Esophagus muscularis mucosa (tissue), 3 donors: ENCODE measurements at regions not wholly inside any gene's neighbourhood (a gene's known extent, or its start where the extent isn't known, plus 50 kb on each side); places are given as distances from the start of the nearest gene placed in this dataset.

Source experiments
- EP300 ChIP-seq: sonication (generic); formaldehyde crosslinking; IDR thresholded peaks from one replicate; pipeline ENCODE4 v1.6.1; 2017; ENCODE audit warnings: antibody characterized with exemption
- TF ChIP-seq, protein P1 (sequence below), 3 experiments: fragments of 200-600 bp in 2 of 3; fragments of 450-650 bp in 1 of 3; sonication (generic) in 2 of 3; IDR thresholded peaks; one replicate each; pipeline ENCODE4 v1.5.1; 2017 to 2019; ENCODE audit warnings: antibody characterized with exemption in 3 of 3, mild to moderate bottlenecking in 2 of 3, moderate library complexity in 1 of 3

DNA sequence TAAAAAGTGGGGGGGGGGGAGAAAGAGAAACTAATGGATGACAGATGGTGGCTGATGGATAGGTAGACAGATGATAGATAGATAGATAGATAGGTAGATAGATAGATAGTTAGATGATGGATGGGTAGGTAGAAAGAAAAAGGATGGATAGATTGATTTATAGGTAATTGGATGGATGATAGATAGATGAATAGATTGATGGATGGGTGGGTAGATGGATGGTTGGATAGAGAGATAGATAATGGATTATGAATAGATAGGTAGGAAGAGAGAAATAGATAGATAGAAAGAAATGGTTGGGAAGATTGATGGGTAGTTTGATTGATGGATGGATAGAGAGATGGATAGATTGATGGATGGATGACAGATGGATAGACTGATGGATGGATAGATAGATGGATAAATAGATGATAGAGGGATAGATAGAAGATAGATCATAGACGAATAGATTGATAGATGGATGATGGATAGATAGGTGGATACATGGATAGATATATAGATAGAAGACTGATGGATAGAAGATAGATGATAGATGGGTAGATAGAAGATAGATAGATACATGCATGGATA, 337.1 kb downstream of the C16orf95 start:
- TF ChIP-seq, protein P1, sequence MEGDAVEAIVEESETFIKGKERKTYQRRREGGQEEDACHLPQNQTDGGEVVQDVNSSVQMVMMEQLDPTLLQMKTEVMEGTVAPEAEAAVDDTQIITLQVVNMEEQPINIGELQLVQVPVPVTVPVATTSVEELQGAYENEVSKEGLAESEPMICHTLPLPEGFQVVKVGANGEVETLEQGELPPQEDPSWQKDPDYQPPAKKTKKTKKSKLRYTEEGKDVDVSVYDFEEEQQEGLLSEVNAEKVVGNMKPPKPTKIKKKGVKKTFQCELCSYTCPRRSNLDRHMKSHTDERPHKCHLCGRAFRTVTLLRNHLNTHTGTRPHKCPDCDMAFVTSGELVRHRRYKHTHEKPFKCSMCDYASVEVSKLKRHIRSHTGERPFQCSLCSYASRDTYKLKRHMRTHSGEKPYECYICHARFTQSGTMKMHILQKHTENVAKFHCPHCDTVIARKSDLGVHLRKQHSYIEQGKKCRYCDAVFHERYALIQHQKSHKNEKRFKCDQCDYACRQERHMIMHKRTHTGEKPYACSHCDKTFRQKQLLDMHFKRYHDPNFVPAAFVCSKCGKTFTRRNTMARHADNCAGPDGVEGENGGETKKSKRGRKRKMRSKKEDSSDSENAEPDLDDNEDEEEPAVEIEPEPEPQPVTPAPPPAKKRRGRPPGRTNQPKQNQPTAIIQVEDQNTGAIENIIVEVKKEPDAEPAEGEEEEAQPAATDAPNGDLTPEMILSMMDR (IDR thresholded peaks at IDR 0.05): no peak
- TF ChIP-seq EP300: no peak
